KG1 (cell line): ENCODE measurements at regions not wholly inside any gene's neighbourhood (a gene's known extent, or its start where the extent isn't known, plus 50 kb on each side); places are given as distances from the start of the nearest gene placed in this dataset.

Experiments
- DNase-seq: peaks from one replicate; lab custom pipeline; 2025; lab: John Stamatoyannopoulos, UW

DNA sequence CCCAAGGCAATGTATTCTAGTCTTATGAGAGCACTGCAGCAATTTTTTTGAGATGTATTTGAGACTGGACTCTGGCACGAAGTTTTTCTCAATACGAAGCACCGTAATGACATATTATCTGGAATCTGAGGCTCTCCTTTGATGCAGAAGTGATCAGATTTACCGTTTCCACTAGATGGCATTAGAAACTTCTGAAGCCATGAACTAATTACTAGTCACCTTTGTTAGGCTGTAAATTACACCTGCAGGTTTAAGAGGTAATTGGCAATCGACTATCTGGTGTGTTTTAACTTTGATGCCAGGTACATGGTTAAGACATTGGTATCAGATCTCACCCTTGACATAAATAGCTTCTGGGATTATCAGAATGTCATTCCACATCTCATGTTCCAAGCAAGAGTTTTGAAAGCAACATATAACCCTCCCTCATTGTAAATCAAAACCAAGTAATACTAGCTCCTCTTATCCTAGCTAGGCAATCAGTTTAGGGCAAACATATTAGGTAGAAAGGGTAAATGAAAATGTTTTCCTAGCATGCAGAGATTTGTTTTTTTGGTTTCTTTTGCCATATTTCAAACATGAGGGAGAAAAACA, 254.6 kb upstream of the SPRED2 start:
- DNase-seq, result no peak

DNA sequence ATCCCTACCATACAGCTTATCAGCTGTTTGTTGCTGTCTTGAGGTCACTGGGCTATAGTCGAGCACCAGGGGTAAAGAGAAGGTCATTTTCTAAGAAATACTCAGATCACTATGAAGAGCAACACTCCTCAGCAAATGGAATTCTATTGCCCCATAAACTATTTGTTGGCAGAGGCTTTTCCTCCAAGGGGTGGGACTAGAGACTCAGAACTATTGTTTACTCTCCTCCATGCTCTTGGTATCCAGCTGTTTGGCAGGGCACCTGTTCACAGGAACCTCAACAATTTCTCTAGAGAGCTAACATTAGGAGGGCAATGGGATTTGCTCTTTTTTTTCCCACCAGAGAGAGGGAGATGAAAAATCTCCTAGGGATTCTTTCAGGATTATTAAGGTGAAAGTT, 249.1 kb upstream of the SPRED2 start:
- DNase-seq, result no peak

DNA sequence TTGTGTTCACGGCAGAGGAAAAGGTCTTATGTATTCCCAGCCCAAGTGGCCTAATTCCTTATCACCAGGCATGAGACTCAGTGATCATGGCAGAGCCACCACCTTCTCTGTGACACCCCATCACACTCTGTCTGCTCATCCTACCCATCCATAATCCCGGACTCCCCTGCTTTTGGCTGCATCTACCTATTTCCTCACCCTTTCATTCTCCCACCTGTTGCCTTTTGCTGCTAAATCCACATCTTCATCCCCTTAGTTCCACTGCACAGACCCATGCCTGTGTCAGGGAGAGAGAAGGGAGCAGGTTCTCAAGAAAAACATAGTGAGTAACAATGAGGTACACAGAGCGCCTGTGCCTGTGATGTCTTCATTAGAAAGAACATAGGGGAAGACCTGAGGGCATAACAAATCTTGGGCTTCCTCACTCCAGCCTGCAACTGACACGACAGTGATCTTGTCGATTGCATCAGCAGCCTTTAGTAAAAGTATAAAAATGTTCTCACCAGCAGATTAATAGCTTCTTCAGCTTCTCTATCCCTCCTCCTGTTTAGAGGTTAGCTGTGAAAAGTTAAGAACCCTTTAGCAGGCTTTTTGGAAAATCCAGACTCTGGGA, 246.5 kb upstream of the SPRED2 start:
- no peak for DNase-seq

DNA sequence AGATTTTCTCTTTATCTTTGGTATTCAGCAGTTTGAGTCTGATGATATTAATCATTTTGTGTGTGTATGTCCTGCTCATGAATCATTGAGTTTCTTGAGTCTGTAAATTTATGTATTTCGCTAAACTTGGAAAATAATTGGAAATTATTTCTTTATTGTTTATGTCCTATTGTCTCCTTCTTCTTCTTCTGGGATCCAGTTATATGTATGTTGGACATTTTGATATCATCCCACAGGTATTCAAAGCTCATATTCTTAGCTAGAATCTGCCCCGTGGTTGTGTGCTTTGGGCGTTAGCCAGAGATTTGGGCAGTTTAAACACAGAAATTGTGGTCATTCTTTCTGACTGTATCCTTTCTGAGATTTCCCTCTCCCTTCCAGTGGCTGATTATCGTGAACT, 243.0 kb upstream of the SPRED2 start:
- DNase-seq, result no peak

DNA sequence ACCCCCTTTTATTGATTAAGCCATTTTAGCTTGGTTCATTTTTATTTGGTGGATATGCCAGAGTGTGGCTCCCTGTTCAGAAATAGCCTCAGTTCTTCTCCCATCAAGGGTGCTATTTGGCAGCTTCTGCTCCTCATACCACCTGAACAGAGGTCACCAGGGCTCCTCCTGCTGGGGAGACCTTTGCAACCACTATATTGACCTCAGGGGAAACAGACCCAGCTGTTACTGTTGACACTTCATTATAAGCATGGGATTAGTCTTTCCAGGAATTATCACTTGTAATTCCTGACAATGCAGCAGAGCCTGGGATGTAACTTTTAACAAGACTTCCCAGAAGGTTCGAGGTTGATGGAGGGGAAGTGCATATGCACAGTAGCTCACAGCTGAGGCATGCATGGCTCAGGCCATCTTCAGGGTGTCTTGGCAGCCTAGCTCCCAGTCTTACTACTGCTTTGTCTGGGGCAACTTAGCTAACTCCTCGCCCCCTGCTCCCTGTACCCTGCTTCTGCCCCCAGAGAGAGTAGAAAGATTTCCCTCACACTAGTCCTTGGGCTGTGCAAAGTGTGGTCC, 239.4 kb upstream of the SPRED2 start:
- DNase-seq, result no peak

DNA sequence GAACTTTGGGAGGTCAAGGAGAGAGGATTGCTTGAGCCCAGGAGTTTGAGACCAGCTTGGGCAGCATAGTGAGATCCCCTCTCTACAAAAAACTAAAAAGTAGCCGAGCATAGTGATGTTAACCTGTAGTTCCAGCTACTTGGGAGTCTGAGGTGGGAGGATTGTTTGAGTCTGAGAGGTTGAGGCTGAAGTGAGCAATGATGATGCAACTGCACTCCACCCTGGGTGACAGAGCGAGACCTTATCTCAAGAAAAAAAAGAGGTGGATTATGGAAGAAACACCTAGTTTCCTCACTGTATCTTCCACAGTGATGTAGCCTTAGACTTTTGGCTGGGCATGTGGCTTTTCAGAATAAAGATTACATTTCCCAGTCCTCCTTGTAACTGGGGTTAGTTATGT, 237.2 kb upstream of the SPRED2 start:
- DNase-seq, result no peak

DNA sequence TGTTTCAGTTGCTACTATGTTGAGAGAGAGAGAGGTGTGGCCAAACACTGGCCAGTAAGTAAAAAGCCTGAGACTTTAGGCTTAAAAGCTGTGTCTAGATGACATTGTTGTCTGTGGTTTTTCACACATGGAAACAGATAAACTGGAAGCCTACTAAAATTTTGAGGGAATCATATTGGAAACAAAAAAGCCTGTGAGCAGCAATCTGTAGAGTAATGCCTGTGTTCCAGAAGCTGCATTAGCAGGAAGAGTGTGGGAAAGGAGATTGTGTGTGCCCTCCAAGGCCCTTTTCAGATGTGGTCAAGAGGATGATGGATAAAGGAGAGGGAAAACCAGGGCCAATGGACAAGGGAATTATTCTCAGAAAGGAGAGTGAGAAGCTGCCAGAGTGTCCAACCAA, 236.3 kb upstream of the SPRED2 start:
- DNase-seq, result no peak

DNA sequence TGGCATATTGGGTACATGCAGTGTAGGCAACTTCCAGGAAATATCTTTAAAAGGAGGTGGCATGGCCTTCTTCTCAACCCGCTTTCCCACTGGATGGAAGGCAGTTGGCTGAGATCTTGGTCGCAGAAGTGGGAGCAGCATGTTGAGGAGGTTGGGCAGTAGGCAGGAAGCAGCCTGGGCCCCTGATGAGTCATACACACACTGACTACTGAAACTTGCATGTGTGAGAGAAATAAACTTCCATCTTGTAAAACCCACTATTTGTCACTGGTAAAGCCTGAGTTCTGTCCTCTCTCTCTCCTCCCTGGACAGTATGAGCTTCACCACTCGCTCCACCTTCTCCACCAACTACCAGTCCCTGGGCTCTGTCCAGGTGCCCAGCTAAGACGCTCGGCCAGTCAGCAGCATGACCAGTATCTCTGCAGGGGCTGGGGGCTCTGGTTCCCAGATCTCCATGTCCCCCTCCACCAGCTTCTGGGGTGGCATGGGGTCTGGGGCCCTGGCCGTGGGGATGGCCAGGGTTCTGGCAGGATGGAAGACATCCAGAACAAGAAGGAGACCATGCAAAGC, 233.8 kb upstream of the SPRED2 start:
- no peak for DNase-seq

DNA sequence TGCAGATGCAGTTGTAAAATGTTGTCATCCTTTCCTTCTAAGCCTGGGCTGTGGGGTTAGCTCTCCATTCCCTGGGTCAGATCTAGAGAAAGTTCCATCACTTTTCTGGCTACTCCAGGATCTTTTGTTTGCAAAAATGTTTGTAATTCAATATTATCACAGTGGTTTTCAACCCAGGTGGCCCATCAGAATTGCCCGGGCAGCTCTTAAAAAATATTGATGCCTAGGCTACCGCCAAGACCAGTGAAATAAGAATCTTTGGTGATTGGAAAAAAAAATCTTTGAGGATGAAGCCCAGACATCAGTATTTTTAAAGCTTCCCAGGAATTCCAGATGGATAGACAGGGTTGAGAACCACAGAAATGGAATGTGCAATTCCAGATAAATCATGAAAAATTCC, 232.5 kb upstream of the SPRED2 start:
- no peak for DNase-seq

DNA sequence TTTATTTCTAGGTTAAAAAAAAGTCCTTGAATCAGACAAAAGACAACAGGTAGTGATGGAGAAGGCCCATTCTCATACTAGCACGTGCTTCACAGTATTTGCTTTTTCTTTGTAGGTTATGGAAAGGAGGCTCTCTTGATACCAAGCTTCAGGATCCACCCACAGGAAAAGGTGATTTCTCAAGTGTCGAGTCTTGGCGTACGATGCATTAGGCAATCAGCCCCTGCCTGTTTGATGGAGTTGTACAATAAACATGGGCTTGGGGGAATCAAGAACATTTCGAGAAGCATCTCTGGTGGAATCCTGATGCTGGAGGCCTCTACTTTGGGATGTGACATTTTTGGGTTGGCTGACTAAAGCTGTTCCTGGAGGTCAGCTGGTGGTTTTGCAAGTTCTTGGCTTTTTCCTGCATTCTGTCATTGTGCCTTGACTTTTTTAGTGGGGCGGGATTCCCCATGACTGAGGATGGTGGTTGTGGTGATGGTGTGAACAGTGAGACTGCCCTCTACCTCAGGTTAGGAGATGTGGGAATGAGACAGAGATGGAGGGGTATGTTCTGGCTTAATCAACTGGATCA, 231.5 kb upstream of the SPRED2 start:
- DNase-seq, result no peak

DNA sequence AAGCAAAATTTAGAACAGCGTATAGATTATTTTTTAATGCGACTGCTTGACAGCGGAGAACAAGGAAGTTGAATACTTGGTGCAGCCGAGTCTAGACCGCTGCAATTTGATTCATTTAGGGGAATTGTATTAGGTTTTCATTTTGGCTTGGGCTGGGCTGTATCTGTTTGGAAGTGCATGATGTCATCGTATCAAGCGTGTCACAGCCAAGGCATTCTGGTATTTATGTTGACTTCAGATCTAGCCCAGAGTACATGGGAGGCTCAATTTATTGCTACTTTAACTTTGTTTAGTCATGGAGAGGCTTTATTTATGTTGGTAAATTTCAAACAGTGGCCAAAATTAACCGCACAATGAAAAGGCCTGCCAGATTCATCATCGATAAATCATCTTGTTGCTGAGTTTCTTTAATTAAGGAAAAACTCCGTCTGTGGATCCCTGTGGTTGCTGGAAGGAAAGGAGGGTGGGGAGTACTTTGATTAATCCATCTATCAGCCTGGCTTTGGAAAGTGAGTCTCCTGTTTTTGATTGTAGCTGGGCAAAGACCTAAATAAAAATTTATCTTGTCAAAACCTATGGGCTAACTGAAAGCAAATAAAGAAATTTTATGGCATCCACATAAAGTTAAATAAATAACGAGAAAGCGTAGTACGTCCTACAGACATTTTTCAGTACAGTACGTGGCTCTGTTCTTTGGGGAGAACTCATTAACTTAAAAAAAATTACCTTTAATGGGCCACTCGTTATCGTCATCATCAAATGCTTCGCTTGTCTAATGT, 230.4 kb upstream of the SPRED2 start:
- DNase-seq, result no peak

DNA sequence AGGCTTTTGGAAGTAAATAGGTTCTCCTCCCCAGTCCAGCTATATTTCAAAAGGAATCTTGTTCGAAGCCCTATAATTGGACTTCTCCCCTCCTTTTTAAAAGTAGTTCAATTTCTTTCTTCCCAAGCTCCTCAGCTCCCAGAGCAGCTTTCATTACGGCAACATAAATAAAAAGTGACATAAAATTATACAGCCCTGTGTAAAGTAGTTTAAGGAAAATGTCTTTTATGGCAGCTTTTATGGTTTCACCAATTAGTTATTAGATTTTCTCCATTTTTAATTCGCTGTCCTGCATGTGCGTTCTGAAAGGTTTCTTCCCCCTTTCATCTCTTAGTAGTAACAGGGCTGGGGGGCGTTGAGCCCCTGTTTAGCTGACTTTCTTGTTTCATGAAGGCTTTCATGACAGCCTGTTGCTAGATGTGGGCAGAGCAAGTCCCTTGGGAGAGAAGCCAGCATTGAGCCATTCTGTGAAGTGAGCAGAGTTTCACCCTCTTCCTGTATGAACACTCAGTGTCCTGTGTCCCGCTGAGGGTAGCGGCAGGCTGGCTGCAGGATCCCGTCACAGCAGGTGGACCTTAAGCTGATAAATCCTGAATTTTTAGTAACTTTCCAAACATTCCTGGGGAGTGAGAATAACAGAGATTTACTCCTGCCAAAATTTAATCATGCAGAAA, 229.7 kb upstream of the SPRED2 start:
- DNase-seq, result no peak

DNA sequence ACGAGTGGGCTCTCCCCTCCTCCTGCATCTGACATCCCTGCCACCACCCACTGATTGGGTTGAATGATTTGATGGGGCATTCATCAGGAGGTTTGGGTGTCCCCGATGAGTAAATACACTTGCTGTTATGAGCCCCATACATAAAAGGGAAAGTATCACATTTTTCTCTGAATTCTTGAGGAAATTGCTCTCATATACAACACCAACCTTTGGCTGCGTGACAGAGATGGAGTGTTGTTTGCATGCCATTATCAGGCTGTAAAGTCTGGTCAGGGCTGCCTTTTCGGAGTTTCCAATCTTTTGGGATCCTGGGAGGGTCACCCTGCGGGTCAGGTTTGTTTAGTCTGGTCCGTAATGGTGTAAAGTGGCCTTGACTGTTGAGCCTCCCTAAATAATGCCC, 227.9 kb upstream of the SPRED2 start:
- no peak for DNase-seq

DNA sequence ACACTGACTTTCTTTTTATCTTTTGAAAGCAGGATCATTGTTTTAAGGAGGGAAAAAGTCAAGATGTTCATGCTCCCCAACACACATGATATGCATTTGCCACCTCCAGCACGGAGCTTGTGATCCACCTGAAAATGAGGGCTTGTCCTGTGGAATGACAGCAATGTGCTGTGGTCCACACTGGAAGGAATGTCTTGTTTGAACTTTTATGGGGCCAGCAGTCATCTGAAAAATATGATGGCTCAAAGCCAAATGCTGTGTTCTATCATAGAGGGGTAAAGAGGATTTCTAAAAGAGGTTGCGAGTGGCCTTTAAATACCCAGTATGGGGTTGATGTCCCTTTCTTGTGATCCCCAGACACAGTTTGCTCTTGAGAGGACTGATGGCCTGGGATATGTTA, 226.5 kb upstream of the SPRED2 start:
- no peak for DNase-seq

DNA sequence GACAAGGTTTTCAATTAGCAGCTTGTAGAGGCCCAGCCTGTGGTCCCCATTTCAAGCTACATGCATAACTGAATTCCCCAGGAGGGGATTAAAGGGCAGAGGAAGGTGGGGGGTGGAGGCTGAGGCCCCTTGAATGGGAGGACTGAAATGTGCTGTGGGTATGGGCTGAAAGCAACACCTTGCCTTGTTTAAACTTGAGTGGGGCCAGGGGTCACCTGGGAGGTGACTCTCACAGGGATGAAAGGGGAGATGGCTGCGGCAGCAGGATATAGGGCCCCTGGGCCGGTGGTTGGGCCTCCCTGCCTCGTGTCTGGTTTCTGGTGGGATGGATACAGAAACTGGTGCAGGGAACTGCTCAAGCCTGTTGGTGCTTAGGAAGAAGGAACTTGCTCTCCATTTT, 225.9 kb upstream of the SPRED2 start:
- no peak for DNase-seq

DNA sequence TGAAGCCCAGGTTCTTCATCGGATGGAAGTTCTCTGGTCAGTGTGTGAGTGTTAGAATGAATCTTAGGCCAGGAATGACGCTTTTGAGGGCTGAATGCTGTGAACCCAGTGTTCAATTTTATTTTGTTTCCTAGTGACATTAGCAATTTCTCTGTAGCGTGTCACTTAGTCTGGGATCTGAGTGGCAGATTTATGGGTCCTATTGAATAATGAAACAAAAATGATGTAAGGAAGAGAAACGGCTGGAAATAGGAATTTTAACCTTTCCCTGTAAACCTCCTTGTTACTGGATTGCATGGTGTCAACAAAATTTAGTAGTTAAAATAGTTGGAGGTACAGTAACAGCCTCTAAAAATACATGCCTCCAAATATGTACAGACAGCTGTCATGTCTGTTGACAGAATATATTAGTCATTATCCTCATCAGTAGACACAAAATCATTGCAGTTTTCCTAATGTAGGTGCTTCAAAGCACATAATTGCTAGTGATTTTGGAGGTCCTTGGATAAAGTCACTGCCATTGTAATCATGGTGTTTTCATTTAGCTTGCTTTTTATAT, 223.8 kb upstream of the SPRED2 start:
- no peak for DNase-seq

DNA sequence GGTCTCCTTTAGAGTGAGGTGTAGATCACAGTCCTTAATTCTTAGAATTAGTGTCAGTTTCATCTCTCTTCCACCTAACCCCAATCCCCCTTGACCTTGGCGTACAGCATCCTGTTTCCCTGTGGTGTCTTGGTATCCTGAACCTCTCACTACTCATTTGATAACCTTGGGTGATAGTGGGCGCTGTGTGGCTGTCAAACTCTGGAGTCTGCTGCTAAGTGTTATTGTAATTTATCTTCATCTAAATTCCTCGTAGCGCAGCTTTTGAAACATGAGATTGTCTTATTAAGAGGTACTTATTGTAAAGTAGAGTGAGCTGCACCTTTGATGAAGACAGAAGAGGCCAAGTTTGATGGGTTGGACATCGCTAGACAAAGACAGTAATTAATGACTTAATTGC, 222.6 kb upstream of the SPRED2 start:
- no peak for DNase-seq

DNA sequence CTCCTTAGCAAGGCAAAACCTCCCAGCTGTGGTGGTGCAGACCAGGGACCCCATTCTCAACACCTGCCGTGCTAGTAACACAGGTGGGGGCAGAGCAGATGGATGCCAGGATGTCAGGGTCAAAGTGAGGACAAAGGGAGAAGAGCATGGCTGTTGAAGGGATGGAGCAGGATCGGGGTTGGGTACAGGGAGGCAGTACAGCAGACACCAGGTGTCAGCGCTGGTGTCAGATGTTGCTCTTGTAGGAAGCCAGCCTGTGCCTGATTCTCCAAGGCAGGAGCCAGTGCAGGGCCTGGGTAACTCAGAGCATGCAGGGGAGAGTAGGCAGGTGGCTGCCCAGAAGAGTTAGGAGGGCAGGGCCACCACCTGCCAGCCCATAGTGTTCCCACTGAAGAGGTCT, 222.1 kb upstream of the SPRED2 start:
- DNase-seq, result no peak

DNA sequence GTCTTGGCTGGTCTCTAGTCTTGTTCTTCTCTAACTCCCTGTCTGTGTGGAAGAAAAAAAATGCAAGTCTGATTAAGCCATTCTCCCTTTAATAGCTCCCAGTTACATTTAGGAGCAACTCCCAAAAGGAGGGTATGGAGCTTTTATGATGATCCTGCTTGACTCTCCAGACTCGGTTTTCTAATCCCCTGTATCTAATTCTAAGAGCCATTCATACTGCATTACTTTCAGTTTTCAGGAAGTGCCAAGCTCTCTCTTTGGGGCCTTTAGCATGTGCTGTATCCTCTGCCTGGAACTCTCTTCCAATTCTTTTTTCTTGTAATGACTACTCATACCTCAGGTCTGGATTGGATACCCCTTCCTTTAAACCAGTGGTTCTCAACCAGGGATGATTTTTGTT, 219.7 kb upstream of the SPRED2 start:
- no peak for DNase-seq

DNA sequence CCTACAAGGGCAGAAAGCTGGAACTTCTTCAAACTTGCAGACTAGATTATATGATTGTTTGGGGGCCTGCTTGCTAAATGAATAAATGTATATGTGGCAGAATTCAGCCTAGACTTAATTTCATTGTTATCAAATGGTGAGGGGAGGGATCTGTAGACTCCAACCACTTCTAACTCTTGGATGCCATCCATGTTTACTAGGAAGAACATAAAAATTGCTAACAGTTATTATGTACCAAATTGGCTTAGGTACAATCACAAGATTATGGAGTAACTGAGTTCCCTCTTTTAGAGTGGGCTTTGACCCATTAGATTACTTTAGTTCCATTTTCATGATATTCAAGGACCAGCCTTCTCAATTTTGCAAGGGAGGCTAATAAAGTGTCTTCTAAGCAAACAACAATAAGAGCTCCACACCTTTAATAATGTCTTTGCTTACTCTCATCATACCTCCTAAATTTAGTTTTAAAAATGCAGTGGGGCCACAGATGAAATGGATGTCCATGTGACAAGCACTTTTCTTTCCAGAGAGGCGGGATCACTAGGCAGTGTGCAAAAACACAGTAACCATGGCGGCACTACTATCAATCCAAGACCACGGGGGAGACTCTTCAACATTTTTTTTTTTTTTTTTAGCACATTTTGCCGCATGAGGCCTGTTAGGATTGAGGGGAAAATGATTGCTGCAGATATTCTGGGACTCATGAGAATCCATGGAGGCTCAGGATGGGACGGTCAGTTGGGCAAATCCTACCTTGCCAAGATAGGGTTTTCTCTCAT, 217.6 kb upstream of the SPRED2 start:
- DNase-seq, result no peak
